Astrocyte (in vitro differentiated cells and primary cell): ENCODE measurements at regions not wholly inside any gene's neighbourhood (a gene's known extent, or its start where the extent isn't known, plus 50 kb on each side); places are given as distances from the start of the nearest gene placed in this dataset.

Experiments used
- DNase-seq: peaks from one replicate; pipeline ENCODE4 v3.0.0-alpha.2; 2010; ENCODE audit warnings: low read depth
- FAIRE-seq: peaks from 2 replicates; lab custom pipeline; 2011; peaks lifted over from hg19 to GRCh38; lab: Jason Lieb, UNC
- H2AFZ ChIP-seq: 2 replicates; pipeline ENCODE4 v1.6.0; 2012; ENCODE audit warnings: low read depth, low read length, inconsistent platforms
- H3K27ac ChIP-seq: 2 replicates; pipeline ENCODE4 v1.5.1; 2011; ENCODE audit warnings: low read depth, low read length, inconsistent platforms
- H3K27me3 ChIP-seq: 2 replicates; pipeline ENCODE4 v1.6.0; 2011; ENCODE audit warnings: low read length, inconsistent platforms; ENCODE audit not compliant: insufficient read depth
- H3K36me3 ChIP-seq: 2 replicates; pipeline ENCODE4 v1.5.1; 2011; ENCODE audit warnings: low read length, inconsistent platforms; ENCODE audit not compliant: insufficient read depth
- H3K4me1 ChIP-seq: 2 replicates; pipeline ENCODE4 v1.5.1; 2011; ENCODE audit warnings: low read length, inconsistent platforms; ENCODE audit not compliant: insufficient read depth
- H3K4me2 ChIP-seq: 2 replicates; pipeline ENCODE4 v1.6.0; 2012; ENCODE audit warnings: low read length, inconsistent platforms
- H3K4me3 ChIP-seq: 2 replicates; pipeline ENCODE4 v1.5.1; 2011; ENCODE audit warnings: low read depth, mild to moderate bottlenecking, low read length, inconsistent platforms; ENCODE audit not compliant: insufficient read depth
- H3K79me2 ChIP-seq: 2 replicates; pipeline ENCODE4 v1.6.0; 2012; ENCODE audit warnings: mild to moderate bottlenecking, low read length, inconsistent platforms; ENCODE audit not compliant: insufficient read depth
- H3K9ac ChIP-seq: 2 replicates; pipeline ENCODE4 v1.6.0; 2012; ENCODE audit warnings: mild to moderate bottlenecking, low read length, inconsistent platforms
- H3K9me3 ChIP-seq: 2 replicates; pipeline ENCODE4 v1.5.1; 2012; ENCODE audit warnings: low read depth, mild to moderate bottlenecking, low read length, inconsistent platforms; ENCODE audit not compliant: insufficient read depth
- H4K20me1 ChIP-seq: 2 replicates; pipeline ENCODE4 v1.6.0; 2012; ENCODE audit warnings: low read length, inconsistent platforms; ENCODE audit not compliant: insufficient read depth
- H3K27ac Mint-ChIP-seq: one replicate; pipeline ENCODE4 v1.8.0; 2021; ENCODE audit warnings: mild to moderate bottlenecking, mixed read lengths; ENCODE audit not compliant: unreplicated experiment
- H3K27me3 Mint-ChIP-seq: one replicate; pipeline ENCODE4 v1.8.0; 2021; ENCODE audit warnings: low read depth, mixed read lengths; ENCODE audit not compliant: unreplicated experiment
- H3K36me3 Mint-ChIP-seq: one replicate; pipeline ENCODE4 v1.8.0; 2021; ENCODE audit warnings: low read depth, mixed read lengths; ENCODE audit not compliant: unreplicated experiment
- H3K4me1 Mint-ChIP-seq: one replicate; pipeline ENCODE4 v1.8.0; 2021; ENCODE audit warnings: low read depth, mixed read lengths; ENCODE audit not compliant: unreplicated experiment
- H3K4me3 Mint-ChIP-seq: one replicate; pipeline ENCODE4 v1.8.0; 2021; ENCODE audit warnings: mild to moderate bottlenecking, moderate library complexity, mixed read lengths; ENCODE audit not compliant: unreplicated experiment
- H3K9me3 Mint-ChIP-seq: one replicate; pipeline ENCODE4 v1.8.0; 2021; ENCODE audit warnings: mild to moderate bottlenecking, mixed read lengths; ENCODE audit not compliant: unreplicated experiment
- CTCF ChIP-seq: IDR thresholded peaks from 2 replicates; pipeline ENCODE4 v1.5.1; 2011; ENCODE audit warnings: low read depth, mild to moderate bottlenecking, inconsistent platforms, low read length, moderate library complexity; ENCODE audit not compliant: insufficient read depth
- EZH2 ChIP-seq: IDR thresholded peaks from 2 replicates; pipeline ENCODE4 v1.6.1; 2012; ENCODE audit warnings: mild to moderate bottlenecking, low read length, inconsistent platforms; ENCODE audit not compliant: insufficient read depth

- DNase-seq (no peak), FAIRE-seq (no peak)
- Histone ChIP-seq H3K36me3 (no peaks in the 10 kb centered on the region), H3K27me3 (no peaks in the 10 kb centered on the region), H3K9ac (no peak overlapping the region), H3K79me2 (no peaks in the 10 kb centered on the region), H4K20me1 (no peaks in the 10 kb centered on the region), H3K4me1 (no peaks in the 10 kb centered on the region), H3K4me2 (no peak overlapping the region), H3K9me3 (peaks cover 2% of the 10 kb centered on the region), H2AFZ (no peak overlapping the region), H3K27ac (no peak overlapping the region), H3K4me3 (no peak overlapping the region)
- TF ChIP-seq EZH2 (no peak), CTCF (no peak)
- H3K4me1 Mint-ChIP-seq = no peaks in the 10 kb centered on the region
- peaks cover 4% of the 10 kb centered on the region for H3K9me3 Mint-ChIP-seq
- no peak overlapping the region for H3K4me3 Mint-ChIP-seq
- no peaks in the 10 kb centered on the region for H3K27me3 Mint-ChIP-seq
- H3K27ac Mint-ChIP-seq = no peak overlapping the region
- H3K36me3 Mint-ChIP-seq = no peaks in the 10 kb centered on the region
Observed at GRCh38 chr10:107771066-107771465, 606.6 kb upstream of the SORCS1 start.

GRCh38 chr10:107767185-107767584, 602.7 kb upstream of the SORCS1 start:
- Histone ChIP-seq H3K27ac (no peak overlapping the region), H3K4me3 (no peak overlapping the region), H3K4me1 (no peaks in the 10 kb centered on the region), H3K4me2 (no peak overlapping the region), H2AFZ (no peak overlapping the region), H3K9ac (no peak overlapping the region), H3K79me2 (no peaks in the 10 kb centered on the region), H3K9me3 (no peaks in the 10 kb centered on the region), H3K27me3 (no peaks in the 10 kb centered on the region), H3K36me3 (no peaks in the 10 kb centered on the region), H4K20me1 (no peaks in the 10 kb centered on the region)
- Mint-ChIP-seq H3K4me3 (no peak overlapping the region), H3K27me3 (no peaks in the 10 kb centered on the region), H3K36me3 (no peaks in the 10 kb centered on the region), H3K4me1 (no peaks in the 10 kb centered on the region), H3K27ac (no peak overlapping the region), H3K9me3 (no peaks in the 10 kb centered on the region)
- no peak for TF ChIP-seq CTCF
- no peak for TF ChIP-seq EZH2
- FAIRE-seq (no peak), DNase-seq (peak; percentile 2)

GRCh38 chr10:107754814-107755213, 590.3 kb upstream of the SORCS1 start:
- Mint-ChIP-seq H3K27me3 (no peaks in the 10 kb centered on the region), H3K27ac (no peak overlapping the region), H3K9me3 (no peaks in the 10 kb centered on the region), H3K4me1 (no peaks in the 10 kb centered on the region), H3K4me3 (no peak overlapping the region), H3K36me3 (no peaks in the 10 kb centered on the region)
- Histone ChIP-seq H3K36me3 (no peaks in the 10 kb centered on the region), H3K79me2 (no peaks in the 10 kb centered on the region), H3K27me3 (no peaks in the 10 kb centered on the region), H3K9ac (no peak overlapping the region), H3K27ac (no peak overlapping the region), H4K20me1 (no peaks in the 10 kb centered on the region), H3K9me3 (no peaks in the 10 kb centered on the region), H2AFZ (no peak overlapping the region), H3K4me2 (no peak overlapping the region), H3K4me1 (no peaks in the 10 kb centered on the region), H3K4me3 (no peak overlapping the region)
- FAIRE-seq (no peak), DNase-seq (no peak)
- TF ChIP-seq CTCF = no peak
- no peak for TF ChIP-seq EZH2
